ENCODE measurements at regions not wholly inside any gene's neighbourhood (a gene's known extent, or its start where the extent isn't known, plus 50 kb on each side); places are given as distances from the start of the nearest gene placed in this dataset.

GRCh38 chr5:108607421-108607820, 140.3 kb upstream of the FER start:
- no peak overlapping the region for H3K27ac Mint-ChIP-seq (ENCODE audit: low read depth)
- no peak for DNase-seq (ENCODE audit: low spot score in 2 of 2)
- no peak for ATAC-seq (replicated peaks; ENCODE audit: extremely low read depth, poor library complexity, severe bottlenecking)
- no peaks in the 10 kb centered on the region for H3K36me3 Mint-ChIP-seq (ENCODE audit: insufficient read depth)
- no peak overlapping the region for H3K4me3 Mint-ChIP-seq
- no peaks in the 10 kb centered on the region for H3K4me1 Mint-ChIP-seq
- no peaks in the 10 kb centered on the region for H3K27me3 Mint-ChIP-seq
- H3K9me3 Mint-ChIP-seq = no peaks in the 10 kb centered on the region

DNA sequence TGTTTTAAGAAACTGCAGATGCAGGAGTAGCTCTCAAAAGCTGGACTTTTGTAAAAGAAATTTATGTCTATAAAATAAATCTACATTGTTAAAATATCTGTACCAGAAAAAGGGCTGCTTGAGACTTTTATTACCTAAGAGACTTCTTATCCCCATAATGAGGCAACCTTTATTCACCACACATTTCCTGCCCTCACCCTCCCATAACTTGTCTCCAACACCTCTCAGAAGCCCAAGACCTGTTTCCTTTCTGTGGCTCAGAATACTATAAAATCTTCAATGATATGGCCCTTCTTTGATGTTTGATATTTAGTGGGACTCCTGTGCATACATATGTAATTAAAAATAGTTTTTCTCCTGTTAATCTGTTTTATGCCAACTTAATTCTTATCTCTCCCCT, 141.5 kb upstream of the FER start:
- DNase-seq (ENCODE audit: low spot score in 2 of 2) (no peak), ATAC-seq (replicated peaks; ENCODE audit: extremely low read depth, poor library complexity, severe bottlenecking) (peak; percentile 56)
- H3K36me3 Mint-ChIP-seq (ENCODE audit: insufficient read depth) = no peaks in the 10 kb centered on the region
- H3K27me3 Mint-ChIP-seq = no peaks in the 10 kb centered on the region
- H3K4me1 Mint-ChIP-seq = no peaks in the 10 kb centered on the region
- H3K27ac Mint-ChIP-seq (ENCODE audit: low read depth) = no peak overlapping the region
- H3K9me3 Mint-ChIP-seq = no peaks in the 10 kb centered on the region
- H3K4me3 Mint-ChIP-seq = no peak overlapping the region

DNA sequence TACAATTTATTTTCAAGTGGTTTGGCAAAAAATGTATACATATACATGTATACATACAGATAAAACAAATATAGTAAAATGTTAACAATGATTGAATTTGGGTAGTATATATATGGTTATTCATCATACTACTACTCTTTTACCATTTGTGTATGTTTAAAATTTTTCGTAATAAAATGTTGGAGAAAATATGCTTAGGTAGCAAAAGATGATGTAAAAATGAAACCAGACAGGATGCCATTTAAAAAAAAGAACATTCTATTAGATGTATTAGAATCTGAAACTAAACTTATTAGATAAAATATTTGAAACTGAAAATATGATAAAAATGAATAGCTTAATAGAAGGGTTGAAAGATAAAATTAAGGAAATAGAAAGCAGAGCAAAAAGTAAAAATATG, 144.9 kb upstream of the FER start:
- Mint-ChIP-seq H3K4me3 (no peak overlapping the region), H3K27me3 (peaks cover 19% of the 10 kb centered on the region), H3K4me1 (no peaks in the 10 kb centered on the region), H3K9me3 (no peaks in the 10 kb centered on the region), H3K27ac (ENCODE audit: low read depth) (no peak overlapping the region), H3K36me3 (ENCODE audit: insufficient read depth) (no peaks in the 10 kb centered on the region)
- ATAC-seq (replicated peaks; ENCODE audit: extremely low read depth, poor library complexity, severe bottlenecking) = no peak
- DNase-seq (ENCODE audit: low spot score in 2 of 2) = no peak

DNA sequence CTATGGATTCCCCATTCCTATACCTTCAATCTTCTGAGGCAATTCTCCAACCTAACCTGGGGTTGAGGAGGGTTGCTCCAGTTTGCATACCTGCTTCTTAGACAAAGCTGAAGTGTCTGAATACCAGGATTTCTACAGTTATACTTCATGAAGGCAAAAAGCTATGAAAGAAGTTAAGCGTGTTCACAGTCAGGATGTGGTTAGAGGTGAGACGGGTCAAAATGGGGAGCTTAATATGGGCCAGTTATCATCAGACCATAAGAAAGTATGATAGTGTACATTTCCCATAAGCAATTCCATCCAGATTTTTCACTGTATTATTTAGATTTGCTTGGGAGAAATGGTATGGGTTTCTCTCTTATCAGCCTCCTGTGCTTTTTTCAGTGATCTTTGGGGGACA, 156.9 kb upstream of the FER start:
- Mint-ChIP-seq H3K9me3 (peaks cover 7% of the 10 kb centered on the region), H3K4me3 (no peak overlapping the region), H3K27me3 (peaks cover 31% of the 10 kb centered on the region), H3K27ac (ENCODE audit: low read depth) (no peak overlapping the region), H3K4me1 (no peaks in the 10 kb centered on the region), H3K36me3 (ENCODE audit: insufficient read depth) (no peaks in the 10 kb centered on the region)
- DNase-seq (ENCODE audit: low spot score in 2 of 2) (no peak), ATAC-seq (replicated peaks; ENCODE audit: extremely low read depth, poor library complexity, severe bottlenecking) (no peak)

DNA sequence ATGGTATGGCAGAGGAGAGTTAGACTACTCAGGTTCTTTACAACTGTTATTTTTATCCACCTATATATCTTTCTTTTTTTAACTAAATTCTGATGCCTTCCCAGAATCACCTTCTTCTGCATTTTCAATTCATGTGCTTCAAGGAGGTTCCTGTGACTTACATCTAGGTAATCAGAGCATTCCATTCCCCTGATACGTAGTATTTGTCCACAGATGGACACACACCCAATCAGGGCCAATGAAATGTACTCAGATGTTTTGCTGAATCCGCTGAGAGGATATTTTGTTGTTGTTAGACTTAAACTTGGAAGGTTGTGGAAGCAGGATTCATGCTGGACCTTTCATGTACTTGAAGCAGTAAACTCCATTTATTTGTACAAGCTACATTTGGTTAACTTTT, 159.4 kb upstream of the FER start:
- DNase-seq (ENCODE audit: low spot score in 2 of 2) (no peak), ATAC-seq (replicated peaks; ENCODE audit: extremely low read depth, poor library complexity, severe bottlenecking) (no peak)
- peaks cover 7% of the 10 kb centered on the region for H3K9me3 Mint-ChIP-seq
- no peaks in the 10 kb centered on the region for H3K36me3 Mint-ChIP-seq (ENCODE audit: insufficient read depth)
- H3K27me3 Mint-ChIP-seq = peaks cover 40% of the 10 kb centered on the region
- H3K27ac Mint-ChIP-seq (ENCODE audit: low read depth) = no peak overlapping the region
- H3K4me1 Mint-ChIP-seq = no peaks in the 10 kb centered on the region
- H3K4me3 Mint-ChIP-seq = no peak overlapping the region

- no peak overlapping the region for H3K4me3 Mint-ChIP-seq
- peaks cover 38% of the 10 kb centered on the region for H3K27me3 Mint-ChIP-seq
- no peak overlapping the region for H3K27ac Mint-ChIP-seq (ENCODE audit: low read depth)
- no peak for DNase-seq (ENCODE audit: low spot score in 2 of 2)
- H3K36me3 Mint-ChIP-seq (ENCODE audit: insufficient read depth) = no peaks in the 10 kb centered on the region
- ATAC-seq (replicated peaks; ENCODE audit: extremely low read depth, poor library complexity, severe bottlenecking) = no peak
- H3K9me3 Mint-ChIP-seq = peaks cover 3% of the 10 kb centered on the region
- H3K4me1 Mint-ChIP-seq = no peaks in the 10 kb centered on the region
Measured at GRCh38 chr5:108587821-108588220, 159.9 kb upstream of the FER start.

- H3K36me3 Mint-ChIP-seq (ENCODE audit: insufficient read depth) = peaks cover 1% of the 10 kb centered on the region
- peaks cover 22% of the 10 kb centered on the region for H3K27me3 Mint-ChIP-seq
- ATAC-seq (replicated peaks; ENCODE audit: extremely low read depth, poor library complexity, severe bottlenecking) = no peak
- no peak for DNase-seq (ENCODE audit: low spot score in 2 of 2)
- no peaks in the 10 kb centered on the region for H3K4me1 Mint-ChIP-seq
- H3K9me3 Mint-ChIP-seq = no peaks in the 10 kb centered on the region
- no peak overlapping the region for H3K4me3 Mint-ChIP-seq
- no peak overlapping the region for H3K27ac Mint-ChIP-seq (ENCODE audit: low read depth)
Measured at GRCh38 chr5:108581026-108581425, 166.7 kb upstream of the FER start.

DNA sequence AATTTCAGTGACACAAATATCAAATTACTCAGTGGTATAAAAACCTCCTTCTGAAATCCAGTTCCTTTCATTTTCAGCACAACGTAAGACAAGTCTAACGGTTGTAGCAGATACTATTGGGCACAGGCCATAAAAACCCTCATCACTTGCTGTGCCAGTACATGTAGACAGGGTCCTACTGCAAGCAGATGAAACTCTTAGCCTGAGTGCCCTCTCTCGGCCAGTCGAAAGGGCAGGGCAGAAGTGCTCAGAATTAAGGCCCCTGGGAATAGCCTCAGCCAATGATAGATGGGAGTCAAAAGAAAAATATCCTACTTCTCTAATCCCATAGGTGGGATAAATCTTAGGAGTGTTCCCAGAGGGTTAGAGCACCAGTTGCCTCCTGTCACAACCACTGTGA, 168.5 kb upstream of the FER start:
- no peak overlapping the region for H3K27ac Mint-ChIP-seq (ENCODE audit: low read depth)
- peaks cover 15% of the 10 kb centered on the region for H3K27me3 Mint-ChIP-seq
- H3K36me3 Mint-ChIP-seq (ENCODE audit: insufficient read depth) = peaks cover 1% of the 10 kb centered on the region
- H3K4me3 Mint-ChIP-seq = no peak overlapping the region
- peaks cover 2% of the 10 kb centered on the region for H3K9me3 Mint-ChIP-seq
- H3K4me1 Mint-ChIP-seq = no peaks in the 10 kb centered on the region
- no peak for DNase-seq (ENCODE audit: low spot score in 2 of 2)
- ATAC-seq (replicated peaks; ENCODE audit: extremely low read depth, poor library complexity, severe bottlenecking) = no peak

DNA sequence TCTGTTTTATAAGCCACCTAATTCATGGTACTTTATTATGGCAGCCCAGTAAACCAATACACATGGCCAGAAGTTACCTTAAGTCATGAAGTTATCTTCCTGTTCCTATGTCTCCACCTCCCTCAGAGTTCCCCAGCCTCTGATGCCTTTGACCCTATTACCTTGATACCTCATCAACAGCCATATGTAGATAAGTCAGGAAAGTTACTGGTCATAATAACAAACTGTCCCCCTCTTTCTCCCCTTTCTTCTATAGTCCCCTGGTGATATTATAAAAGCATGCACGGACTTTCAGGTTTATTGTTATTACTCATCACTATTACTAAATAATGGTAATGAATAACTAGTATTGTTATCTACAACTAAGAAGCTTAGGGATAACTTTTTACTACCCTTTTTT, 168.9 kb upstream of the FER start:
- peaks cover 14% of the 10 kb centered on the region for H3K27me3 Mint-ChIP-seq
- peaks cover 6% of the 10 kb centered on the region for H3K9me3 Mint-ChIP-seq

DNA sequence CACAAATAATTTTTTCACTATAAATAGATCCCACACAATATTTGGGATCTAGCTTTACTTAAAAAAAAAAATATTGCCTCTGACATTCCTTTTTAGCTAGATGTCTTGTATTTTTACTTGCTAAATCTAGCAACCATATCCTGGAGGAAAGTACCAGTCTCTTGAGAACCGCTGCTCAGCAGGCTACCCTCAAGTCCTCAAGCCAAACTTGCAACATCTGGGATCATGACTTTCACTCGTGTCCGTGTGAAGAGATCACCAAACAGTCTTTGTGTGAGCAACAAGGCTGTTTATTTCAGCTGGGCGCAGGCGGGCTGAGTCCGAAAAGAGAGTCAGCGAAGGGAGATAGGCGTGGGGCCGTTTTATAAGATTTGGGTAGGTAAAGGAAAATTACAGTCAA, 180.3 kb upstream of the FER start:
- Mint-ChIP-seq H3K4me1 (no peaks in the 10 kb centered on the region), H3K27me3 (peaks cover 18% of the 10 kb centered on the region), H3K4me3 (no peak overlapping the region), H3K36me3 (ENCODE audit: insufficient read depth) (no peaks in the 10 kb centered on the region), H3K27ac (ENCODE audit: low read depth) (no peak overlapping the region), H3K9me3 (no peaks in the 10 kb centered on the region)
- no peak for DNase-seq (ENCODE audit: low spot score in 2 of 2)
- no peak for ATAC-seq (replicated peaks; ENCODE audit: extremely low read depth, poor library complexity, severe bottlenecking)

More for the DNA sequence above, 168.9 kb upstream of the FER start:
- Mint-ChIP-seq H3K4me1 (no peaks in the 10 kb centered on the region), H3K4me3 (no peak overlapping the region), H3K27ac (ENCODE audit: low read depth) (no peak overlapping the region), H3K36me3 (ENCODE audit: insufficient read depth) (peaks cover 1% of the 10 kb centered on the region)
- ATAC-seq (replicated peaks; ENCODE audit: extremely low read depth, poor library complexity, severe bottlenecking) = no peak
- no peak for DNase-seq (ENCODE audit: low spot score in 2 of 2)

GRCh38 chr5:108564441-108564840, 182.5 kb upstream of the FBXL17 start:
- H3K36me3 Mint-ChIP-seq (ENCODE audit: insufficient read depth) = no peaks in the 10 kb centered on the region
- DNase-seq (ENCODE audit: low spot score in 2 of 2) (no peak), ATAC-seq (replicated peaks; ENCODE audit: extremely low read depth, poor library complexity, severe bottlenecking) (no peak)
- peaks cover 18% of the 10 kb centered on the region for H3K27me3 Mint-ChIP-seq
- H3K4me3 Mint-ChIP-seq = no peak overlapping the region
- H3K9me3 Mint-ChIP-seq = no peaks in the 10 kb centered on the region
- H3K4me1 Mint-ChIP-seq = no peaks in the 10 kb centered on the region
- H3K27ac Mint-ChIP-seq (ENCODE audit: low read depth) = no peak overlapping the region

DNA sequence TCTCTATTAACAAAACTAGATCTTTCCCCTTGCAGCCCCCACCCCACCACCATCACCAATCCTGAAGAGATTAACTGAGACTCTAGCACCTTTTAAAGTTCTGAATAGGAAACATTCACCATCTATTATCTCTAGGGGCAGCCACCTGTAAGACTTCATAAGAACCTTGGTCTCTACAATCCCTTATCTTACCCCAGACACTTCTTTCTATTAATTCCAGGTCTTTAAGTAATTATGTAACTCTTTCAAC, 180.2 kb upstream of the FBXL17 start:
- ATAC-seq (replicated peaks; ENCODE audit: extremely low read depth, poor library complexity, severe bottlenecking) (no peak), DNase-seq (ENCODE audit: low spot score in 2 of 2) (no peak)
- Mint-ChIP-seq H3K27ac (ENCODE audit: low read depth) (no peak overlapping the region), H3K36me3 (ENCODE audit: insufficient read depth) (no peaks in the 10 kb centered on the region), H3K27me3 (peaks cover 18% of the 10 kb centered on the region), H3K4me3 (no peak overlapping the region), H3K9me3 (no peaks in the 10 kb centered on the region), H3K4me1 (no peaks in the 10 kb centered on the region)

DNA sequence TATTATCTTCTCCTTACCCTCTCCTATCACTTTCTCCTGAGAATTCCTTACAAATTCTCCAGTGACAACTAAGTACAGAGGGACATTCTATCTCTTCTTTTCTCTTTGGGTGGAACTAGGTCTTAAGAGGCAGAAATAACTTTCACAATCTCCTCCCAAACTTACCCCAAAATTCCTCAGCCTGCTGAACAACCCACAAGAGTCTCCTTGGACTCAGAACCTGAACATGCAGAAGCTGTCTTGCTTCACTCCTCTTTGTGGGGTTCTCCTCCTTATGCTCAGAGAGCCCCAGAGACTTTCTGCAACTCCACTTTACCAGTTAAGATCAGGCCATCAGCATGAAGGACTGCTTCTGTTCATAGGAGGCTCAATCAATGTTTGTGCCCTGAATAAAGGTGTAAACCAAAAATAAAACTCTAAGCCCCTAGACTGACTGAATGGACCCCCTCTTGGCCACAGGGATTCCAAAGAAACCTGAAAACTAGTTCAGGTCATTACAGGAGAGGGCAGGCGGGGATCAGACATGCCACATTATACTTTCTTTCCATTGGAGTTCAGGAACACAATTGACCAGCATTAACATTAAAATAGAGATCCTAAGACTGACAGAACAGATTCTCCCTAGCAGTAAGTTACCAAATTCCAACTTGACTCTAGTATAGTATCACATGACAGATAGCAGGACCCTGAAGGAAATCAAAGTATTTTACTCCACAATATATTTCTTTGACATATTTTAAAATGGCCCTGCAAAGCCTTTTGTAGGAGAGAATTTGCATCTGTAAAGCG, 179.7 kb upstream of the FBXL17 start:
- no peaks in the 10 kb centered on the region for H3K36me3 Mint-ChIP-seq (ENCODE audit: insufficient read depth)
- no peak overlapping the region for H3K27ac Mint-ChIP-seq (ENCODE audit: low read depth)
- ATAC-seq (replicated peaks; ENCODE audit: extremely low read depth, poor library complexity, severe bottlenecking) (no peak), DNase-seq (ENCODE audit: low spot score in 2 of 2) (no peak)
- no peaks in the 10 kb centered on the region for H3K4me1 Mint-ChIP-seq
- H3K9me3 Mint-ChIP-seq = no peaks in the 10 kb centered on the region
- no peak overlapping the region for H3K4me3 Mint-ChIP-seq
- peaks cover 18% of the 10 kb centered on the region for H3K27me3 Mint-ChIP-seq

GRCh38 chr5:108560581-108560980, 178.7 kb upstream of the FBXL17 start:
- no peak for DNase-seq (ENCODE audit: low spot score in 2 of 2)
- Mint-ChIP-seq H3K36me3 (ENCODE audit: insufficient read depth) (no peaks in the 10 kb centered on the region), H3K4me3 (no peak overlapping the region), H3K9me3 (no peaks in the 10 kb centered on the region), H3K4me1 (no peaks in the 10 kb centered on the region), H3K27me3 (peaks cover 17% of the 10 kb centered on the region), H3K27ac (ENCODE audit: low read depth) (no peak overlapping the region)
- no peak for ATAC-seq (replicated peaks; ENCODE audit: extremely low read depth, poor library complexity, severe bottlenecking)
